Astrocyte of the spinal cord (primary cell): ENCODE measurements at regions not wholly inside any gene's neighbourhood (a gene's known extent, or its start where the extent isn't known, plus 50 kb on each side); places are given as distances from the start of the nearest gene placed in this dataset.

Source experiments
- DNase-seq: peaks from one replicate; pipeline ENCODE4 v3.0.0; 2011; ENCODE audit warnings: low read depth, low spot score
- H3K4me3 ChIP-seq: 2 replicates; pipeline ENCODE4 v1.5.1; 2011; ENCODE audit warnings: low read depth, mild to moderate bottlenecking, low read length, moderate library complexity
- CTCF ChIP-seq: IDR thresholded peaks from 2 replicates; pipeline ENCODE4 v1.5.1; 2012; ENCODE audit warnings: low read depth, mild to moderate bottlenecking, low read length, inconsistent platforms
- in situ Hi-C: cut with HindIII; loops from 2 replicates; pipeline ENCODE4 v1.10.0; 2017; ENCODE audit warnings: low sequenced_read_pairs

- no peak for DNase-seq
- no peak overlapping the region for H3K4me3 ChIP-seq
- in situ Hi-C loops = no loop called here
- no peak for TF ChIP-seq CTCF
Observed at GRCh38 chr2:22854588-22854987, 530.4 kb upstream of the KLHL29 start.

DNA sequence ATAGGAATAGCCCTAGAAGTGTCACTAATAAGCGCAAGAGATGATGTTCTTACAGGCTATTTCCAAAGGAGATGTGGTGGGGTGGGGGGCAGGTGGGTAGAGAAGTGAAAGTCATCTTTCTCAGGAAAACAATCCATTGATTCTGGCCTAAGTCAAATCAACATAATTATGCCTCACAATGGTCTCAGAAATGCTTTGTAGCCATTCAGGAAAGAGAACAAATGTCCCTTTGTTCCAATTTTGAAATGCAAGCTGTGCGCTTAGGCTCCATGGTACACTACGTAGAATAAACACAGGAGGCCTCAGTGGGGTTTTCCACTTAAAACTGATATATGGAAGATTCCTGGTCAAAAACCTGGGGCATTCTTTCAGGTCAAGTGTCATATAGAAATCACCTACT is 529.9 kb upstream of the KLHL29 start:
- DNase-seq = no peak
- in situ Hi-C loops = no loop called here
- TF ChIP-seq CTCF = no peak
- H3K4me3 ChIP-seq = no peak overlapping the region

- DNase-seq = no peak
Observed at GRCh38 chr2:22855761-22856184, 529.2 kb upstream of the KLHL29 start.

GRCh38 chr2:22867973-22868372 is 517.0 kb upstream of the KLHL29 start:
- in situ Hi-C loops = no loop called here

More at GRCh38 chr2:22855761-22856184, 529.2 kb upstream of the KLHL29 start:
- in situ Hi-C loops = no loop called here
- TF ChIP-seq CTCF = no peak
- no peak overlapping the region for H3K4me3 ChIP-seq

DNA sequence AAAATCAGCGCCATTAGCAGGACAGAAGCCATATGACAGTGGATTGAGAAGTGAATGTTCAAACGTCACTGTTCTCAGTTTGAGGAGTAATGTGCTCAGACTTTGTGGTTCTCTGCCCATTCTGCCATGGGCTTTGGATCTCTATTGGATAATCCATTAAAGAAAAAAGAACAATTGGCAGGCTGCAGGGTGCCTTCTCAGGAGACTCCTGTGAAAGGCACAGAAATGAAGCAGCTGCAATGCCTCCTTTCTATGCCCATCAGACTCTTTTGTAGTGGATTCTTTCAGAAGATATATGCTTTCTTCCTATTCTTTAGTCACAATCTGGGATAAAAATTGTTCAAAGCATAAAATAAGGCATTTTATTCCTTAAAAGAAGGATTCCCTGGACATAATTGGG is 506.9 kb upstream of the KLHL29 start:
- no peak for DNase-seq
- H3K4me3 ChIP-seq = no peak overlapping the region
- TF ChIP-seq CTCF = no peak
- in situ Hi-C loops = no loop called here

More at GRCh38 chr2:22867973-22868372, 517.0 kb upstream of the KLHL29 start:
- H3K4me3 ChIP-seq = no peak overlapping the region
- TF ChIP-seq CTCF = no peak
- DNase-seq = no peak

- TF ChIP-seq CTCF = no peak
- no peak for DNase-seq
- no peak overlapping the region for H3K4me3 ChIP-seq
- in situ Hi-C loops = no loop called here
Observed at GRCh38 chr2:22879009-22879863, 505.7 kb upstream of the KLHL29 start.
